SK-N-SH (cell line): ENCODE measurements at regions not wholly inside any gene's neighbourhood (a gene's known extent, or its start where the extent isn't known, plus 50 kb on each side); places are given as distances from the start of the nearest gene placed in this dataset.

Source experiments
- CTCF ChIA-PET: fragments of 300-600, 350-600 bp; formaldehyde crosslinking; extraction: SDS; loops from one replicate; lab custom pipeline; 2021; lab: Yijun Ruan, JAX
- POLR2A ChIA-PET: fragments of 350-600 bp; sonication (Branson Sonifier 250); formaldehyde crosslinking; extraction: SDS; loops from one replicate; lab custom pipeline; 2020; ENCODE audit warnings: antibody characterized with exemption, inconsistent platforms; lab: Yijun Ruan, JAX
- DNase-seq: peaks from one replicate; pipeline ENCODE4 v3.0.0; 2012
- H2AFZ ChIP-seq: fragments of 200-600 bp; sonication (generic); 2 replicates; pipeline ENCODE4 v1.8.1; 2016; ENCODE audit warnings: antibody characterized with exemption, mild to moderate bottlenecking, low read depth
- H3F3A ChIP-seq: fragments of 200-600 bp; sonication (generic); replicated peaks from 2 replicates; pipeline ENCODE3; 2016; ENCODE audit warnings: antibody characterized with exemption, mild to moderate bottlenecking; ENCODE audit not compliant: insufficient read depth
- H3K27ac ChIP-seq, 2 experiments: fragments of 200-500 bp in 1 of 2; fragments of 200-600 bp in 1 of 2; sonication (Bioruptor generic) in 1 of 2; sonication (generic), shearing (Covaris generic) in 1 of 2; 2 replicates each; pipeline versions ENCODE4 v1.5.1 to v1.6.1; 2014 to 2016; ENCODE audit warnings: low read depth in 2 of 2, inconsistent platforms in 1 of 2, low read length in 1 of 2, mild to moderate bottlenecking in 1 of 2, mixed read lengths in 1 of 2
- H3K27me3 ChIP-seq: fragments of 200-600 bp; sonication (generic), shearing (Covaris generic); 2 replicates; pipeline ENCODE4 v1.6.1; 2016; ENCODE audit warnings: mixed run types; ENCODE audit not compliant: insufficient read depth
- H3K36me3 ChIP-seq, 2 experiments: fragments of 200-500 bp in 1 of 2; fragments of 200-600 bp in 1 of 2; sonication (Bioruptor generic) in 1 of 2; sonication (generic) in 1 of 2; replicated peaks in 1 of 2; 2 replicates each; pipeline versions ENCODE3 to v1.5.1; 2014 to 2016; ENCODE audit warnings: low read length in 1 of 2, mild to moderate bottlenecking in 1 of 2; ENCODE audit not compliant: insufficient read depth in 2 of 2, control insufficient read depth in 1 of 2
- H3K4me1 ChIP-seq, 2 experiments: fragments of 200-500 bp in 1 of 2; fragments of 200-600 bp in 1 of 2; sonication (Bioruptor generic) in 1 of 2; sonication (generic), shearing (Covaris generic) in 1 of 2; 2 replicates each; pipeline versions ENCODE4 v1.5.1 to v1.6.1; 2014 to 2016; ENCODE audit warnings: low read depth in 1 of 2, low read length in 1 of 2, mixed run types in 1 of 2; ENCODE audit not compliant: insufficient read depth in 2 of 2, control insufficient read depth in 1 of 2
- H3K4me2 ChIP-seq: fragments of 200-600 bp; sonication (generic), shearing (Covaris generic); 2 replicates; pipeline ENCODE4 v1.6.1; 2017; ENCODE audit warnings: mixed run types
- H3K4me3 ChIP-seq, 2 experiments: fragments of 200-500 bp in 1 of 2; fragments of 200-600 bp in 1 of 2; sonication (Bioruptor generic) in 1 of 2; sonication (generic), shearing (Covaris generic) in 1 of 2; 2 replicates each; pipeline versions ENCODE4 v1.5.1 to v1.8.1; 2014 to 2016; ENCODE audit warnings: low read depth in 2 of 2, inconsistent platforms in 1 of 2, low read length in 1 of 2, mild to moderate bottlenecking in 1 of 2, mixed read lengths in 1 of 2, moderate library complexity in 1 of 2
- H3K79me2 ChIP-seq: fragments of 200-600 bp; sonication (generic); 2 replicates; pipeline ENCODE4 v1.8.1; 2017; ENCODE audit warnings: mild to moderate bottlenecking; ENCODE audit not compliant: insufficient read depth
- H3K9ac ChIP-seq: fragments of 200-600 bp; sonication (generic); 2 replicates; pipeline ENCODE4 v1.6.1; 2017; ENCODE audit warnings: mixed run types
- H3K9me2 ChIP-seq: fragments of 200-600 bp; sonication (generic); 2 replicates; pipeline ENCODE4 v1.6.1; 2017; ENCODE audit warnings: mixed run types
- H3K9me3 ChIP-seq: fragments of 200-600 bp; sonication (generic); 2 replicates; pipeline ENCODE4 v1.6.1; 2017; ENCODE audit warnings: mixed run types, mild to moderate bottlenecking, moderate library complexity
- H4K20me1 ChIP-seq: fragments of 200-600 bp; sonication (generic); 2 replicates; pipeline ENCODE4 v1.6.1; 2017; ENCODE audit warnings: mild to moderate bottlenecking, mixed run types; ENCODE audit not compliant: insufficient read depth
- EP300 ChIP-seq, 2 experiments: IDR thresholded peaks; 2 replicates each; pipeline versions ENCODE4 v1.4.0 to v1.6.1; 2012; ENCODE audit warnings: borderline replicate concordance in 1 of 2, low read depth in 1 of 2, low read length in 1 of 2
- GABPA ChIP-seq: IDR thresholded peaks from 2 replicates; pipeline ENCODE4 v1.4.0; 2012; ENCODE audit warnings: low read depth, mild to moderate bottlenecking
- NFIC ChIP-seq: IDR thresholded peaks from 2 replicates; pipeline ENCODE4 v1.4.0; 2012; ENCODE audit warnings: borderline replicate concordance
- POLR2AphosphoS5 ChIP-seq: IDR thresholded peaks from 2 replicates; pipeline ENCODE4 v1.6.1; 2012; ENCODE audit warnings: low read depth, low read length
- SMC3 ChIP-seq: IDR thresholded peaks from 2 replicates; pipeline ENCODE4 v1.6.1; 2012; ENCODE audit warnings: low read depth, low read length, improper control_type of control experiment
- TAF1 ChIP-seq: IDR thresholded peaks from 2 replicates; pipeline ENCODE4 v1.6.1; 2012; ENCODE audit warnings: low read depth, mild to moderate bottlenecking, low read length, moderate library complexity, borderline replicate concordance
- TEAD4 ChIP-seq: IDR thresholded peaks from 2 replicates; pipeline ENCODE4 v1.4.0; 2012; ENCODE audit warnings: mild to moderate bottlenecking, borderline replicate concordance; ENCODE audit not compliant: insufficient read depth
- YY1 ChIP-seq: IDR thresholded peaks from 2 replicates; pipeline ENCODE4 v1.4.0; 2012; ENCODE audit warnings: low read depth, mild to moderate bottlenecking
- WGBS: methylation state at CpG from one replicate; pipeline ENCODE4 v1.1.6; 2017; ENCODE audit warnings: low lambda C conversion rate; 5-methylcytosine and 5-hydroxymethylcytosine counted together
- TF ChIP-seq, protein P1 (sequence below): IDR thresholded peaks from 2 replicates; pipeline ENCODE4 v1.4.0; 2012; ENCODE audit warnings: low read depth, borderline replicate concordance
- TF ChIP-seq, protein P2 (sequence below): fragments of 200-600 bp; sonication (generic); IDR thresholded peaks from 2 replicates; pipeline ENCODE4 v1.6.1; 2017; ENCODE audit warnings: antibody characterized with exemption, mild to moderate bottlenecking, moderate library complexity
- TF ChIP-seq, protein P3 (sequence below): fragments of 150-350 bp; IDR thresholded peaks from 2 replicates; pipeline ENCODE4 v1.6.1; 2016; ENCODE audit warnings: mild to moderate bottlenecking, low read depth, low read length
- TF ChIP-seq, protein P4 (sequence below): IDR thresholded peaks from 2 replicates; pipeline ENCODE4 v1.4.0; 2012; ENCODE audit warnings: low read depth

DNA sequence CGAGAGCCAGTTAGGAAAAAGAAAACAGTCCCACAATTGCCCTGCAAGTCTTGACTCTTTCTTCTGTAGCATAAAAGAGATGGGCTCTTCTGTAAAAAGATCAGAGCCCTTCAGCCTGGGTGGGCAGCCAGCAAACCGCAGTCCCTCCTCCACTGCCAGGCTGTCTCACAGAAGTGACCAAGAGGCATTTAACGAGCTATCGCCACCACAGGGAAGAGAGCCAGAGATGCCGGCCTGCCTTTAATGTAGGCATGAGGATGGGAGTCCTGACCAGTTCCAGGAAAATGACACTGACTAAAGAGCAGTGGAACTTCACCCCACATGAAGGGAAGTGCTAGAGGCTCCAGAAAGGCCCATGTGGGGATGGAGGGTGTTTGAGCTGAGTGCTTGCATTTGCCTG lies 264.6 kb downstream of the NDUFS4 start (continued):
- TF ChIP-seq, protein P1, sequence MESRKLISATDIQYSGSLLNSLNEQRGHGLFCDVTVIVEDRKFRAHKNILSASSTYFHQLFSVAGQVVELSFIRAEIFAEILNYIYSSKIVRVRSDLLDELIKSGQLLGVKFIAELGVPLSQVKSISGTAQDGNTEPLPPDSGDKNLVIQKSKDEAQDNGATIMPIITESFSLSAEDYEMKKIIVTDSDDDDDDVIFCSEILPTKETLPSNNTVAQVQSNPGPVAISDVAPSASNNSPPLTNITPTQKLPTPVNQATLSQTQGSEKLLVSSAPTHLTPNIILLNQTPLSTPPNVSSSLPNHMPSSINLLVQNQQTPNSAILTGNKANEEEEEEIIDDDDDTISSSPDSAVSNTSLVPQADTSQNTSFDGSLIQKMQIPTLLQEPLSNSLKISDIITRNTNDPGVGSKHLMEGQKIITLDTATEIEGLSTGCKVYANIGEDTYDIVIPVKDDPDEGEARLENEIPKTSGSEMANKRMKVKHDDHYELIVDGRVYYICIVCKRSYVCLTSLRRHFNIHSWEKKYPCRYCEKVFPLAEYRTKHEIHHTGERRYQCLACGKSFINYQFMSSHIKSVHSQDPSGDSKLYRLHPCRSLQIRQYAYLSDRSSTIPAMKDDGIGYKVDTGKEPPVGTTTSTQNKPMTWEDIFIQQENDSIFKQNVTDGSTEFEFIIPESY, result no peak
- TF ChIP-seq NFIC (no peak), GABPA (no peak), POLR2AphosphoS5 (no peak), YY1 (no peak), TEAD4 (no peak)
- TF ChIP-seq, protein P2, sequence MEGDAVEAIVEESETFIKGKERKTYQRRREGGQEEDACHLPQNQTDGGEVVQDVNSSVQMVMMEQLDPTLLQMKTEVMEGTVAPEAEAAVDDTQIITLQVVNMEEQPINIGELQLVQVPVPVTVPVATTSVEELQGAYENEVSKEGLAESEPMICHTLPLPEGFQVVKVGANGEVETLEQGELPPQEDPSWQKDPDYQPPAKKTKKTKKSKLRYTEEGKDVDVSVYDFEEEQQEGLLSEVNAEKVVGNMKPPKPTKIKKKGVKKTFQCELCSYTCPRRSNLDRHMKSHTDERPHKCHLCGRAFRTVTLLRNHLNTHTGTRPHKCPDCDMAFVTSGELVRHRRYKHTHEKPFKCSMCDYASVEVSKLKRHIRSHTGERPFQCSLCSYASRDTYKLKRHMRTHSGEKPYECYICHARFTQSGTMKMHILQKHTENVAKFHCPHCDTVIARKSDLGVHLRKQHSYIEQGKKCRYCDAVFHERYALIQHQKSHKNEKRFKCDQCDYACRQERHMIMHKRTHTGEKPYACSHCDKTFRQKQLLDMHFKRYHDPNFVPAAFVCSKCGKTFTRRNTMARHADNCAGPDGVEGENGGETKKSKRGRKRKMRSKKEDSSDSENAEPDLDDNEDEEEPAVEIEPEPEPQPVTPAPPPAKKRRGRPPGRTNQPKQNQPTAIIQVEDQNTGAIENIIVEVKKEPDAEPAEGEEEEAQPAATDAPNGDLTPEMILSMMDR, result no peak

DNA sequence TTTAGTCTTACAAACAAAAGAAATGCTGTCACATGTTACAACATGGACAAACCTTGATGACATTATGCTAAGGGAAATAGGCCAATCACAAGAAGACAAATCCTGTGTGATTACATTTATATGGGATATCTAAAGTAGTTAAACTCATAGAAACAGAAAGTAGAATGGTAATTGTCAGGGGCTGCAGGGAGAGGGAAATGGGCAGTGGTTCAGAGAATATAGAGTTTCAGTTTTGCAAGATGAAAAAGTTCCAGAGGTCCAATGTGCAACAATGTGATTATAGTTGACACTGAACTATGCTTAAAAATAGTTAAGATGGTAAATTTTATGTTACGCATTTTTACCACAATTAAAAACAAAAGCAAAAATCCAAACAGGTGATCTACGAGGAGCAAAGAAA lies 265.5 kb downstream of the NDUFS4 start:
- Histone ChIP-seq H3F3A (no peaks in the 10 kb centered on the region), H3K36me3 (no peaks in the 10 kb centered on the region), H2AFZ (no peak overlapping the region; the same call in 1 of the 2 replicates), H3K4me1 (no peaks in the 10 kb centered on the region), H3K79me2 (no peaks in the 10 kb centered on the region), H3K27ac (no peak overlapping the region), H3K4me3 (no peak overlapping the region), H3K9me3 (0 out of 2 replicates have a peak, but pooled peaks cover 2% of the 10 kb centered on the region), H3K4me2 (no peak overlapping the region), H4K20me1 (no peaks in the 10 kb centered on the region), H3K27me3 (no peaks in the 10 kb centered on the region), H3K9ac (no peak overlapping the region), H3K9me2 (no peaks in the 10 kb centered on the region)
- ChIA-PET POLR2A (no interaction called here), CTCF (no interaction called here)
- TF ChIP-seq, protein P3, sequence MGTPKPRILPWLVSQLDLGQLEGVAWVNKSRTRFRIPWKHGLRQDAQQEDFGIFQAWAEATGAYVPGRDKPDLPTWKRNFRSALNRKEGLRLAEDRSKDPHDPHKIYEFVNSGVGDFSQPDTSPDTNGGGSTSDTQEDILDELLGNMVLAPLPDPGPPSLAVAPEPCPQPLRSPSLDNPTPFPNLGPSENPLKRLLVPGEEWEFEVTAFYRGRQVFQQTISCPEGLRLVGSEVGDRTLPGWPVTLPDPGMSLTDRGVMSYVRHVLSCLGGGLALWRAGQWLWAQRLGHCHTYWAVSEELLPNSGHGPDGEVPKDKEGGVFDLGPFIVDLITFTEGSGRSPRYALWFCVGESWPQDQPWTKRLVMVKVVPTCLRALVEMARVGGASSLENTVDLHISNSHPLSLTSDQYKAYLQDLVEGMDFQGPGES, result no peak
- TF ChIP-seq, protein P4, sequence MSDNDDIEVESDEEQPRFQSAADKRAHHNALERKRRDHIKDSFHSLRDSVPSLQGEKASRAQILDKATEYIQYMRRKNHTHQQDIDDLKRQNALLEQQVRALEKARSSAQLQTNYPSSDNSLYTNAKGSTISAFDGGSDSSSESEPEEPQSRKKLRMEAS, result no peak
- TF ChIP-seq SMC3, result no peak
- TF ChIP-seq TAF1, result no peak
- no peak for TF ChIP-seq EP300 (IDR thresholded peaks at IDR 0.05; ENCODE audit: borderline replicate concordance in 1 of 2, low read depth in 1 of 2, low read length in 1 of 2)
- no peak for TF ChIP-seq NFIC
- DNase-seq, result no peak
- WGBS, result 90% methylated on average over 2 of the region's 2 CpGs
